ENCODE measurements at regions not wholly inside any gene's neighbourhood (a gene's known extent, or its start where the extent isn't known, plus 50 kb on each side); places are given as distances from the start of the nearest gene placed in this dataset.

DNA sequence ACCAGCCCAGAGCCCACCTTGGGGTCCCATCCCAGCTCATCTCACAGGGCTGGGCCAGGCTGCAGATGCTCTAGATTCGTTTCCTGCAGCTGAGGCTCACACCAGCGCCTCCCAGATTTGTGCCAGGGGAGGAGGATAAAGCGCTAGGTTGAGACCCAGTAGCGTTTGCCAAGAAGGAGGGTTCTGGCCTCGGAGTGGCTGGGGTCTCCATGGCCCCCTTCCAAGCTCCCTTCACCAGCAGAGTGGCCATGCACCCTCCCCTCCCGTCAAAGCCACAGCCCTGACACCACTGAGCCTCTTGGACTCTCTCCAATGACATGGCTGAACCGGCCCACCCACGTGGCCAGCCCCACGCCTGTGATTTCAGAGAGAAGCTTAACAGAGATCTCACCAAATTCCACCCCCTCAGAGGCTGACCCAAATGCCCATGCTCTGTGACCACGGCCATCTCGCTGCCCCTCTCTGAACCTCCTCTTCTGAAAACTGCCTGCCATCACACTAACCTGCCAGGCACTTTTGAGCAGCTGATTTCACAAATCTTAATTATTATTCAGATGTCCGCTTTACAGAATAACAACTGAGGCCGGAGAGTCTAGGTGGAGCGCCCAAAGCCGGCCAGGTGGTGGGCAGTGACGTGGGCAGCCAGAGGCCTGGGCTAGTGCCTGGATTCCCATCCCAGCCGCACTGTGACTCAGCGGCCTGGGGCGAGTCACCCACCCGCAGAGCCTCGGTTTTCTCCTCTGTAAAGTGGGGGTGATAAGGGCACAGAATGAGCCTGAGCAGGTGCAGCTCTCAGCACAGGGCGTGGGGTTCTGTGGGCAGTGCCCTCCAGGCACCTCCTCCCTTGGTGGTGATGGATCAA lies 155.7 kb downstream of the C9orf50 start:
- POLR2A ChIA-PET, result interaction anchor here (1.5 kb wide), 1 partner anchor 19 kb away, joined by 7 read pairs; no protein-coding TSS in a partner anchor
- DNase-seq, result no peak
- ATAC-seq, result no peak
- H3K9me3 Mint-ChIP-seq (ENCODE audit: insufficient read depth), result no peaks in the 10 kb centered on the region
- peaks cover 3% of the 10 kb centered on the region for H3K27me3 Mint-ChIP-seq (ENCODE audit: low read depth)
- no peaks in the 10 kb centered on the region for H3K36me3 Mint-ChIP-seq (ENCODE audit: low read depth)
- H3K27ac Mint-ChIP-seq, result no peak overlapping the region
- no peak overlapping the region for H3K4me3 Mint-ChIP-seq
- CTCF ChIA-PET, result interaction anchor here (1.1 kb wide), 1 partner anchor 81 kb away, joined by 3 read pairs; no protein-coding TSS in a partner anchor
- H3K4me1 Mint-ChIP-seq (ENCODE audit: low read depth), result peaks cover 17% of the 10 kb centered on the region

DNA sequence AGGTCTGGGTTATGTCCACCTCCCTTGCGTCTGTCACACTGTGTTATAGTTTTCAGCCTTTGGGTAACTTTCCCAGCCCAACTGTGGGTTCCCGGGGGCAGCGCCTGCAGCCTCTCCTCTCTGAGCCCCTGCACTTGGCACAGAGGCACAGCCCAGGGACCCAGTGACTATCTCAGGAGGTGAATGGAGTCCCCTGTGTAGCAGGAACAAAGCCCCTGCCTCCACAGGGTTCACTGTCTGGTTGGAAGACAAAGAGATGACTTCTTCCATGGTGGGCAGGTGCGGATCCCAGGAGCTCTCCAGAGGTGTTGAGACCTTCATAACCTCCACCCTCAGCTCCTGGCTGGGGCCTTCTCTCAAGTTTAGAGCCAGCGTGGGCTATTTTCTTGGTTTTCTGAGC lies 156.9 kb downstream of the C9orf50 start:
- CTCF ChIA-PET, result no interaction called here
- H3K36me3 Mint-ChIP-seq (ENCODE audit: low read depth), result no peaks in the 10 kb centered on the region
- no peak overlapping the region for H3K27ac Mint-ChIP-seq

DNA sequence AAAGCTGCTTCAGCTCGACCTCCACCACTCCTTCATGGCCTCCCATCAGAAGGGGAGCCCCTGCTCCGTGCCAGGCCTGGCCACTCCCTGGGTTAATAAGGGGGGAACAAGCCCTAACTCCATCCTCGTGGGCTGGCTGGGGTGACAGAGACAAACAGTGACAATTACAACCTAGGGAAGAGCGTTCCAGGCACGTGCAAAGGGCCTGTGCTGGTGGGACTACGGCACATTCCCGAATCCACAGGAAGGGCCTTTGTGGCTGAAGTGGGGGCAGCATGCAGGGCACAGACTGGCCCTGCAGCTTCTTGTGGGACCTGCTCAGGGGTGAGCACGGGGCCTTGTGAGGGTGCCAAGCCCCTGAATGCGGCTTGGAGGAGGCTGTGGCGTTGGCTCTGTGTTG lies 157.4 kb downstream of the C9orf50 start:
- Mint-ChIP-seq H3K36me3 (ENCODE audit: low read depth) (no peaks in the 10 kb centered on the region), H3K27me3 (ENCODE audit: low read depth) (peaks cover 3% of the 10 kb centered on the region), H3K4me3 (no peak overlapping the region), H3K4me1 (ENCODE audit: low read depth) (peaks cover 26% of the 10 kb centered on the region), H3K27ac (no peak overlapping the region), H3K9me3 (ENCODE audit: insufficient read depth) (no peaks in the 10 kb centered on the region)
- POLR2A ChIA-PET, result interaction anchor here (1.5 kb wide), 1 partner anchor 20 kb away, joined by 7 read pairs; no protein-coding TSS in a partner anchor
- no peak for DNase-seq
- CTCF ChIA-PET, result no interaction called here
- no peak for ATAC-seq

More for the DNA sequence above, 156.9 kb downstream of the C9orf50 start:
- DNase-seq, result no peak
- Mint-ChIP-seq H3K9me3 (ENCODE audit: insufficient read depth) (no peaks in the 10 kb centered on the region), H3K4me3 (no peak overlapping the region), H3K27me3 (ENCODE audit: low read depth) (peaks cover 3% of the 10 kb centered on the region), H3K4me1 (ENCODE audit: low read depth) (peaks cover 21% of the 10 kb centered on the region)
- POLR2A ChIA-PET, result interaction anchor here (1.5 kb wide), 1 partner anchor 20 kb away, joined by 7 read pairs; no protein-coding TSS in a partner anchor
- ATAC-seq, result no peak

DNA sequence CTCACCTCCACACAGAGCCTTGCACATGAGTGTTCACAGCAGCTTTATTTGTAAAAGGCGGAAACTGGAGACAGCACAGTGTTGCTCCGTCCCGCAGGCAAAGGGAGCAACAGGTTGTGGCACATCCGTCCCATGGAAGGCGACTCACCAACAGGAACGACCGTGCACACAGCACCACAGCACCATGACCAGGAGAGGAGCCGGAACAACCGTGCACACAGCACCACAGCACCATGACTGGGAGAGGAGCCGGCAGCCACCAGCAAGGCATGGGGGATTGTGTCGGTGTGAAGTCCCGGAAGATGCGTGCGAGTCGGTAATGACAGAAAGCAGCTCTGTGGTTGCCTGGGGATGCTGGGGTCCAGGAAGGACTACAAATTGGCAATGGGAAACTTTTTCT lies 158.5 kb downstream of the C9orf50 start:
- ChIA-PET POLR2A (interaction anchor here (1.1 kb wide), 1 partner anchor 12 kb away, joined by 4 read pairs; no protein-coding TSS in a partner anchor), CTCF (no interaction called here)
- DNase-seq (no peak), ATAC-seq (no peak)
- Mint-ChIP-seq H3K9me3 (ENCODE audit: insufficient read depth) (no peaks in the 10 kb centered on the region), H3K4me1 (ENCODE audit: low read depth) (peaks cover 37% of the 10 kb centered on the region), H3K4me3 (no peak overlapping the region), H3K27me3 (ENCODE audit: low read depth) (peaks cover 3% of the 10 kb centered on the region), H3K27ac (no peak overlapping the region), H3K36me3 (ENCODE audit: low read depth) (no peaks in the 10 kb centered on the region)

DNA sequence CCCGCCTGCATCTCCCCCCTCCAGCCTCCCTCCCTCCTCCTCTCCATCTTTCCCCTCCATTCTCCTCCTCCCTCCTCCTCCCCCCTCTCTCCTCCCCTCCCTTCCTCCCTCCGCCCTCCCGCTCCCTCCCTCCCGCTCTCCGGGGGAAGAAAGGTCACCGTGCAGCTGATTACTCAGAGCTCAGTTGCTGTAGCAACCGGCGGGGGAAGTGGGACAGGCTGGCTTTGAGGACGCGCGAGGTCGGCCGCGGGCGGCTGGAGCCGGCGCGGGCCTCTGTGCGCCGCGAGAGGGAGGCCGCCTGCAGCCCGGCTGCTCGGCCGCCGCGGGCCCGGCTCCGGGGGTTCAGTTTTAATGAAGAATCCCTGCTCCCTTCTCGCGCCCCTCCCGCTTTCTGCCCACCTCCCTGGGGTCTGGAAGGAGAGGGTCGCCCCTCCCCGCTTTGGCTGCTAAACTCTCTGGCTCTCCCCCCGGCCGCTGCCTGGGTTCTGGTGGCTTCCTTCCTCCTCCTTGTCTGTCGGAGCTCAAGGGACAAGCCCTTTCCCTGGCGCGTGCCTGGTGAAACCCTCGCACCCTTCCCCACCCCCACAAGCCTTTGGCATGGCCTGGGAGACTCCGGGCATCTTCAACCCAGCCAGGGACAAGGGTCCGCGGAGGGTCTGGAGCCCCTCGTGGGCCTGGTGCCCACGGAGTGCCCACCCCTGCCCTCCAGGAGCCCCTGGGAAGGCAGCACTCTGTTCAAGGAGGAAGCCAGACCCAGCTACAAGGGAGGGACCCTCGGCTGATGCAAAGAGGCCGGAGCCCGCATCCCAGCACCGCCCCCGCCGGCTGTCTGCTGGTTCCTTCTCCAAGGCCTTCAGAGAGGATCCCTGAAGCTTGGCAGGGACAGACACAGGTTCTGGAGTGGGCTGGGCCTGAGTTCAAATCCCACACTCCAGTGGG lies 160.3 kb downstream of the C9orf50 start:
- DNase-seq, result peak; percentile 94
- Mint-ChIP-seq H3K9me3 (ENCODE audit: insufficient read depth) (no peaks in the 10 kb centered on the region), H3K27ac (peak overlapping the region; percentile 88), H3K4me1 (ENCODE audit: low read depth) (peaks cover 40% of the 10 kb centered on the region), H3K4me3 (peak overlapping the region; percentile 68), H3K27me3 (ENCODE audit: low read depth) (peaks cover 14% of the 10 kb centered on the region), H3K36me3 (ENCODE audit: low read depth) (no peaks in the 10 kb centered on the region)
- peak; percentile 82 for ATAC-seq
- CTCF ChIA-PET, result interaction anchor here (0.7 to 3.6 kb wide), 11 partner anchors 10 to 329 kb away, joined by 3 to 22 read pairs (median 3); partner anchors contain the start of gene IER5L
- POLR2A ChIA-PET, result interaction anchor here (0.6 to 2.6 kb wide), 12 partner anchors 12 to 479 kb away, joined by 3 to 13 read pairs (median 4); partner anchors contain the start of gene IER5L

DNA sequence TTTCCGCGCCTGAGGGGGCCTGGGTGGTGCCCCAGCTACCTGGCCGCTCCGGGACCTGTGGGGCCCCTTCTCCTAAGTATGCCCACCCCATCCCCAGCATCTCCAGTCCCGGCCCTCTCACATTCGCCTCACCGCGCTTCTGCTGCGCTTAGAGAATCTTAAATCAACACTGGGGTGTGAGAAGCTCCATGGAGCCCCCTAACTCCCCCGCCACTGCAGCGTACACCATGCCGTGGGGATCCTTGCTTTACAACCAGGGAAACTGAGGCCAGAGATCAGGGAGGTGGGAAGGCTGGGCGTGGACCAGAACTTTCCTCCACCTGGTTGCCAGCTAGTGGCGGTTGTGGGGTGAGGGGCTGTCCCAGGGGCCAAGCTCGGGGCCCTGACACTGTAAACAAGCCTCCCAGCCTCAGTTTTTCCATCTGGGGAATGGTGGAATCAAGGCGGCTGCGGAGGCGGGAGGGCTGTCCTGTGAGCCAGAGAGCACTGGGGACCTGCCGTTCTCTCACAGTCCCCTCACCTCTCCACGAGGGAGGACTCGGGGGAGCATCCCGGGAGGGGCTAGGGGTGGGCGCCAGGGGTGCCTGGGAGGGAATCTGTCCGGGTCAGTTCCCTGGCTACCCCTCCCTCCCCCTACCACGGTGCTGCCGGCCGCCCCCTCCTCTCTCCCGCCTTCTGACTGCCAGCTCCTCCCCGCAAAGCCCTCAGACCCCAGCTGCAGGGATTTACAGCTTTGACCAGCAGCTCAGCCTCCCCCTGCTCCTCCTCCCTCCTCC lies 161.2 kb downstream of the C9orf50 start:
- Mint-ChIP-seq H3K27me3 (ENCODE audit: low read depth) (peaks cover 14% of the 10 kb centered on the region), H3K4me3 (no peak overlapping the region), H3K27ac (peak overlapping the region; percentile 72), H3K4me1 (ENCODE audit: low read depth) (peaks cover 36% of the 10 kb centered on the region), H3K36me3 (ENCODE audit: low read depth) (no peaks in the 10 kb centered on the region), H3K9me3 (ENCODE audit: insufficient read depth) (no peaks in the 10 kb centered on the region)
- ChIA-PET POLR2A (interaction anchor here (0.6 to 2.7 kb wide), 16 partner anchors 16 to 326 kb away, joined by 3 to 13 read pairs (median 4); partner anchors contain the start of gene IER5L), CTCF (interaction anchor here (0.7 to 3.6 kb wide), 17 partner anchors 11 to 328 kb away, joined by 3 to 22 read pairs (median 4); partner anchors contain the start of gene IER5L)
- peak; percentile 42 for DNase-seq
- ATAC-seq, result peak; percentile 21

DNA sequence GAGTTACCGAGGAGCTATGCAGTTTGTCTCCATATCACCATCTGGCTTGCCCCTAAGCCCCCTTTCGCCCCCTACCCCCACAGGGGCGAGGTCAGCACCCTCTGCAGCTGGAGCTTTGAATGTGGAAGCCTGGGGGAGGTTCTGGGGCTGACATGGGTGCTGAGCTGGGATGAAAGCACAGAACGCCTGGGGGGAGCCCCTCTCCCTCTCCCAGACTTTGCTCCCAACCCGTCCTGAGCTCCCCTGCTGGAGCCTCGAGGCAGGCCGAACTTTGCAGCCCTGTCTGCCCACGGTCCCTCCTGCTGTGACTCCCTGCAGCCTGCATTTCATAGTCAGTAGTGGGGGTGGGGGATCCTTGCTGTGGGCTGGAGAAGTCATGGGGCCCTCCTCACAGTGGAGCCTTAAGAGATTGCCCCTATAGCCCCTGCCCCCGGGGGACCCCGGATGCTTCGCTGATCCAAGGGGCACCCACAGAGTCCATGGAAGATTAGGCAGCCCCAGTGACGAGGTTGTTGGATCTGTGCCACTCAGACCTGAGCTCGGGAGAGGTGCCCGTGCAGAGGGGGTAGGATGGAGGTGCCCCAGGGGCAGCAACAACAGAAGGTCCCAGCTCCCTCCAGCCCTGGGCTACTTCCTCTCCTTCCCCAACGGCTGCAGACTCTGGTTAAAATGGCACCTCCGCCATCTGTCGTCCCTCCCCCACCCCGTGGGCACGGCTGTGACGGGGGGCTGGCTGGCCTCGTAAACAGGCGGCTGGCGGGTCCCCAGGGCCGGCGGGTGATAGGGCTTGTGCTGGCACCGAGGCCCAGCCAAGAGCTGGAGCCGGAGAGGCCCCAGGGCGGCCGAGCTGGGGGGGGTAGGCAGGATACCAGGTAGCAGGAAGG lies 162.0 kb downstream of the C9orf50 start:
- no peaks in the 10 kb centered on the region for H3K9me3 Mint-ChIP-seq (ENCODE audit: insufficient read depth)
- POLR2A ChIA-PET, result interaction anchor here (0.6 to 2.7 kb wide), 14 partner anchors 17 to 327 kb away, joined by 3 to 13 read pairs (median 5); partner anchors contain the start of gene IER5L
- H3K4me3 Mint-ChIP-seq, result peak overlapping the region; percentile 25
- CTCF ChIA-PET, result interaction anchor here (0.7 to 3.6 kb wide), 9 partner anchors 12 to 320 kb away, joined by 3 to 22 read pairs (median 5); partner anchors contain the start of gene IER5L
- no peaks in the 10 kb centered on the region for H3K36me3 Mint-ChIP-seq (ENCODE audit: low read depth)
- H3K27ac Mint-ChIP-seq, result peak overlapping the region; percentile 77
- peaks cover 36% of the 10 kb centered on the region for H3K4me1 Mint-ChIP-seq (ENCODE audit: low read depth)
- DNase-seq (peak; percentile 34), ATAC-seq (no peak)
- peaks cover 14% of the 10 kb centered on the region for H3K27me3 Mint-ChIP-seq (ENCODE audit: low read depth)

DNA sequence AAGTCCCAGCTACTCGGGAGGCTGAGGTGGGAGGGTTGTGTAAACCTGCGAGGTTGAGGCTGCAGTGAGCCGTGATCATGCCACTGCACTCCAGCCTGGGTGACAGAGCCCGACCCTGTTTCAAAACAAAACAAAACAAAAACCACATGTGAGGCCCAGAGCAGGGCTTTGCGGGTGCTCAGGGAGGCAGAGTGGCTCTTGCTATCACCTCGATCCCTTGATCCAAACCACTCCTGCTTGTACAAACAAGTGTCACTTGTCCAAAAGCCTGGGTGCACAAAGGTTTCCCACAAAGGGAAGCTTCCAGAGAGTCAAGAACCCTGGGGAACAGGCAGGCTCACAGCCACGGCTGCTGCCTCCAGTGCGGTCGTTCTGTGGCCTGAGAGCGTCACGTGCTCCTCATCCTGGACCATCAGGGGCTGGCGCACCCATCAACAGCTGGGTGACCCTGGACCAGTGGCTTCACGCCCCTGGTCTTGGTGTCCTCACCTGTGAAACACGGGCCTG lies 162.7 kb downstream of the C9orf50 start:
- ATAC-seq (peak; percentile 69), DNase-seq (peak; percentile 80)
- Mint-ChIP-seq H3K9me3 (ENCODE audit: insufficient read depth) (no peaks in the 10 kb centered on the region), H3K27ac (peak overlapping the region; percentile 77), H3K36me3 (ENCODE audit: low read depth) (no peaks in the 10 kb centered on the region), H3K27me3 (ENCODE audit: low read depth) (peaks cover 12% of the 10 kb centered on the region), H3K4me3 (peak overlapping the region; percentile 25), H3K4me1 (ENCODE audit: low read depth) (peaks cover 36% of the 10 kb centered on the region)
- POLR2A ChIA-PET, result interaction anchor here (0.5 to 2.7 kb wide), 10 partner anchors 18 to 389 kb away, joined by 3 to 11 read pairs (median 4); partner anchors contain the start of gene IER5L
- CTCF ChIA-PET, result interaction anchor here (0.7 to 3.6 kb wide), 7 partner anchors 12 to 319 kb away, joined by 3 to 22 read pairs (median 5); partner anchors contain the start of gene IER5L

DNA sequence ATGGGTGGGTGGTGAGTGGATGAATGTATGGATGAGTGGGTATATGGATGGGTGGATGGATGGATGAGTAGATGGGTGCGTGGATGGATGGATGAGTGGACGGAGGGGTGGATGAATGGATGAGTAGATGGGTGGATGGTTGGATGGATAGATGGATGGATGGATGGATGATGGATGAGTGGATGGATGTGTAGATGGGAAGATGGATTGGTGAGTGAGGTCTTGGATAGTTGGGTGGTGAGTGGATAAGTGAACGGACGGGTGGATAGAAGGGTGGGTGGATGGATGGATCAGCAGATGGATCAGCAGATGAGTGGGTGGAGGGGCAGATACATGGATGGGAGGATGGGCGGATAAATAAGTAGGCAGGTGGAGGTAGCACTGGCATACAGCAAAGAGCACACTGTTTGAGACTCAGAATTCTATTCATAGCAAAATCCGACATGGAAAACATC lies 163.5 kb downstream of the C9orf50 start:
- peaks cover 12% of the 10 kb centered on the region for H3K27me3 Mint-ChIP-seq (ENCODE audit: low read depth)

More for the DNA sequence above, 163.5 kb downstream of the C9orf50 start:
- ATAC-seq, result no peak
- CTCF ChIA-PET, result no interaction called here
- peak overlapping the region; percentile 77 for H3K27ac Mint-ChIP-seq
- peaks cover 36% of the 10 kb centered on the region for H3K4me1 Mint-ChIP-seq (ENCODE audit: low read depth)
- POLR2A ChIA-PET, result interaction anchor here (0.7 to 2.7 kb wide), 2 partner anchors 26 to 317 kb away, joined by 3 to 8 read pairs; no protein-coding TSS in a partner anchor
- H3K36me3 Mint-ChIP-seq (ENCODE audit: low read depth), result no peaks in the 10 kb centered on the region
- DNase-seq, result no peak
- H3K4me3 Mint-ChIP-seq, result no peak overlapping the region
- no peaks in the 10 kb centered on the region for H3K9me3 Mint-ChIP-seq (ENCODE audit: insufficient read depth)

Measured in activated CD8-positive, alpha-beta T cell treated with anti-CD3 and anti-CD28 coated beads, Interleukin-2, amount 10 ng/mL, durations not matched to agents 7 days and 5 days (primary cell).